ENCODE measurements at regions not wholly inside any gene's neighbourhood (a gene's known extent, or its start where the extent isn't known, plus 50 kb on each side); places are given as distances from the start of the nearest gene placed in this dataset.
A peak's percentile ranks its signal among the peaks of the same experiment; 100 is the strongest.

GRCh38 chr16:54655121-54655590, 275.5 kb upstream of the IRX5 start:
- peak; percentile 74 for DNase-seq (ENCODE audit: low spot score)
- H3K27ac ChIP-seq: peak overlapping the region; percentile 50 to 67
- peak overlapping the region; percentile 59 for H3K4me3 ChIP-seq
- TF ChIP-seq, protein P1, sequence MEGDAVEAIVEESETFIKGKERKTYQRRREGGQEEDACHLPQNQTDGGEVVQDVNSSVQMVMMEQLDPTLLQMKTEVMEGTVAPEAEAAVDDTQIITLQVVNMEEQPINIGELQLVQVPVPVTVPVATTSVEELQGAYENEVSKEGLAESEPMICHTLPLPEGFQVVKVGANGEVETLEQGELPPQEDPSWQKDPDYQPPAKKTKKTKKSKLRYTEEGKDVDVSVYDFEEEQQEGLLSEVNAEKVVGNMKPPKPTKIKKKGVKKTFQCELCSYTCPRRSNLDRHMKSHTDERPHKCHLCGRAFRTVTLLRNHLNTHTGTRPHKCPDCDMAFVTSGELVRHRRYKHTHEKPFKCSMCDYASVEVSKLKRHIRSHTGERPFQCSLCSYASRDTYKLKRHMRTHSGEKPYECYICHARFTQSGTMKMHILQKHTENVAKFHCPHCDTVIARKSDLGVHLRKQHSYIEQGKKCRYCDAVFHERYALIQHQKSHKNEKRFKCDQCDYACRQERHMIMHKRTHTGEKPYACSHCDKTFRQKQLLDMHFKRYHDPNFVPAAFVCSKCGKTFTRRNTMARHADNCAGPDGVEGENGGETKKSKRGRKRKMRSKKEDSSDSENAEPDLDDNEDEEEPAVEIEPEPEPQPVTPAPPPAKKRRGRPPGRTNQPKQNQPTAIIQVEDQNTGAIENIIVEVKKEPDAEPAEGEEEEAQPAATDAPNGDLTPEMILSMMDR (IDR thresholded peaks at IDR 0.05): no peak

- no peak for DNase-seq (ENCODE audit: low spot score)
- Histone ChIP-seq H3K27ac (peak overlapping the region in 1 of 2 donors; percentile 58), H3K4me3 (peak overlapping the region; percentile 59)
- TF ChIP-seq, protein P1 (IDR thresholded peaks at IDR 0.05): no peak
Observed at GRCh38 chr16:54654429-54654828, 276.2 kb upstream of the IRX5 start.

DNA sequence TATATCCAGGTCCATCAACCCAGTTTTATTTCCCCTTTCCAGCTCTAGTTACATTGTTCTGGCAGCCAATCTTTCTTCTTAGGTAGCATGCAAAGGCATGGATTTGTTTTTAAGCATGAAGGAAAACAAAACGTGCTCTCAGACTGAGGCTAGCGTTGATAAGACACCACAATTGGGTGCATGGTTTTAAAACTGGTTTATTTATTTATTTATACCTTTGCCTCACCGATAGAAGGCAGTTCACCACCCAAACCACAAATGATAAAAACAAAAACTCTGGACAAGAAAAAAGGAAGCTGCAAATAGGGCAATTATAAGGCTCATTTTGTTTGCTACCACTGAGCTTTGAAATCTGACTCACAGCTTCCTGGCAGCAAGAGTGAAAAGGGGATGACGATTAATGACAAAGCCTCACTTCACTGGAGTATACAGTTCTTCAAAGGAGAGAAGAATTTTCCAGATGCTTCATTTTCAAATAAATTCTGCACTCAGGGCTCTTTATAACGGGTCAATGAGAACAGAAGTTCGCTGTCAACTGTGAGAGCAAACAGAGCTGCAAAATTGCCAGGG, 278.4 kb upstream of the IRX5 start:
- TF ChIP-seq, protein P1 (IDR thresholded peaks at IDR 0.05): no peak
- Histone ChIP-seq H3K4me3 (no peak overlapping the region), H3K27ac (no peak overlapping the region)
- no peak for DNase-seq (ENCODE audit: low spot score)

GRCh38 chr16:54651440-54652195, 279.0 kb upstream of the IRX5 start:
- no peak overlapping the region for H3K4me3 ChIP-seq
- no peak for DNase-seq (ENCODE audit: low spot score)
- H3K27ac ChIP-seq: no peak overlapping the region

GRCh38 chr16:54649876-54650275, 280.8 kb upstream of the IRX5 start:
- DNase-seq (ENCODE audit: low spot score): no peak
- TF ChIP-seq, protein P1 (IDR thresholded peaks at IDR 0.05): no peak
- H3K4me3 ChIP-seq: no peak overlapping the region
- H3K27ac ChIP-seq: no peak overlapping the region

More at GRCh38 chr16:54651440-54652195, 279.0 kb upstream of the IRX5 start:
- TF ChIP-seq, protein P1 (IDR thresholded peaks at IDR 0.05): no peak

DNA sequence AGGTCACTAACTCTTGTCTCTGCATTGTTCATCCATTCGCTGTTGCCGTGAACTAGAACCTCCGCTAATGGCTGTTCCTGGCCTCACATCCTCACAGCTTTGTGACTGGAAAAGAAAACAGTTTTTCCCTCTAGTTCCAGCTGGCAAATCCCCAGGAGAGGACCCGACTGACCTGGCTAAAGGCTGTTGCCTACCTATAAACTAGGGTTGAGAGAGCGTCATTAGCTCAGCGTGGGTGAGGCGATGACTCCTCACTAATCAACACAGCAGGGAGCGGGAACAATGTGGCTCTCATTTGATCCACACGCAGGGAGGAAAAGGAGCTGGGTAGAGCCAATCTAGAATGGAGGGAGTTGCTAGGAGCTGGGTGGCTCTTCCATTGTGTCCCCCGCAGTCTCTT, 282.1 kb upstream of the IRX5 start:
- TF ChIP-seq, protein P1 (IDR thresholded peaks at IDR 0.05): no peak
- Histone ChIP-seq H3K27ac (no peak overlapping the region), H3K4me3 (no peak overlapping the region)
- no peak for DNase-seq (ENCODE audit: low spot score)

All from coronary artery (tissue), 2 donors.